HG02885 (cell line): ENCODE measurements at regions not wholly inside any gene's neighbourhood (a gene's known extent, or its start where the extent isn't known, plus 50 kb on each side); places are given as distances from the start of the nearest gene placed in this dataset.

Experiments used
- ATAC-seq: cut with Tn5 transposase; IDR thresholded peaks from one replicate; pipeline ENCODE4 v1.9.1; 2021; ENCODE audit warnings: mild to moderate bottlenecking; ENCODE audit not compliant: unreplicated experiment, poor library complexity

DNA sequence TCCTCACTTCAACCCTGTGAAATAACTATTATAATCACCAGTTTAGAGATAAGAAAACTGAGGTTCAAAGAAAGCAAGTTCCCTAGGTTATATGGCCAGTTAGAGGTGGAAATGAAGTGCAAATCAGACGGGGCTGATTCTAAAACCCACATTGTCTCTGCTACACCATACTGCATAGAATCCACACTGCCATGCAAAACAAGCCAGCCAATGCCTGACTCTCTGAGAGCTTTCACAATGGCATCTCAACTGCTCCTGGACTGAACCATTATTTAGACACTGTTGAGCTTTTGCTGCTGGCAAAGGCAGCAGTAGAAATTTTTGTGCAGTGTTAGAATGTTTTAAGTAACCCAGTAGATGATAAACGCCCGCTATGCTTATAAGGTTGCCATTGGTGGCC is 195.2 kb upstream of the CNR1 start:
- ATAC-seq = no peak

- no peak for ATAC-seq
Observed at GRCh38 chr6:88360203-88360797, 194.2 kb upstream of the CNR1 start.

DNA sequence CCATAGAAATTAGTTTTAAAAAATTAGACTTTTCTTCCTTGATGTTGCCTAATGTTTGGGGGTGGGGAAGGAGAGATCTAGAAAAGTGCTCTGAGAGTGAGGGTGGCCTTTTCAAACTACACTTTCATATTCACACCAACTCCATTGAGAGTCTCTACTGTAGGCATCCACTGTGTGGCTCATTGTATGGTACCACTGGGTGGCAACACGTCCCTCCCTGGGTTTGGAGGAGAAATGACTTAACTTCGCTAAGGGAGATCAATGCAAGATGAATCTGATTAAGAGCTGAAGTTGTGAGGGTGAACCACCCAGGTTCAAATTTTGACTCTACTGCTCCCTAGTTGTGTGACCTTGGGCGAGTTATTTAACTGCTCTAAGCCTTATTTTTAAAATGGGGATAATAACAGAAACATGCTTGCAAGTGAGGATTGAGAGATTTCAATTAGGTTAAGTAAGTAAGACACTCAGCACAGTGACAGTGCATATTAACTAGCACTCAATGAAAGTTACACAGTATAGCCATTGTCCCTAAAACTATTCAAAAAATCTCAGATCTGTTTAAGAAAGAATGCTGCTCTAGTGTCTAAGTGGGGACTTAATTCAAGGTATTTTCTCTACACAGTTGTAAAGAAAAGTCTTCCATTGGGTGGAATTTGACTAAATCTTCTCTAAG is 193.5 kb upstream of the CNR1 start:
- no peak for ATAC-seq

GRCh38 chr6:88358846-88359245 is 192.7 kb upstream of the CNR1 start:
- ATAC-seq = no peak

DNA sequence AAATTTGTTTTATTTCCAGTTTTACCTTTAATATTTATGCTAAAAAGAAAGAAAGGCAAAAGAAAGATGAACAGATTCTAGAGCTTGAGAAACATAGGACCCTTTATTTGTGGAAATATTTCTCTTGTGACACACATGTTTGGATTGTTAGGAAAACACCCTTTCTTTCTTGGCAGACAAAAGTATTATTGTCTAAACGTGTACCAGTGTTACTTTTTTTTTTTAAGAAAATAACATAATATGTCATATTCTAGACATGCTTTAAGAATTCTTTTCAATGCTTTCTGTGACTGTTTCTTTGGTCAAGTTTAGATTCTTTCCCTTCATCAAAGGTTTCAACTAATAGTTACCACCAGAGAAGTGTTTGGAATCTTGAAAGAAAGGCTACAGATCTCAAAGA is 183.4 kb upstream of the CNR1 start:
- ATAC-seq = no peak

DNA sequence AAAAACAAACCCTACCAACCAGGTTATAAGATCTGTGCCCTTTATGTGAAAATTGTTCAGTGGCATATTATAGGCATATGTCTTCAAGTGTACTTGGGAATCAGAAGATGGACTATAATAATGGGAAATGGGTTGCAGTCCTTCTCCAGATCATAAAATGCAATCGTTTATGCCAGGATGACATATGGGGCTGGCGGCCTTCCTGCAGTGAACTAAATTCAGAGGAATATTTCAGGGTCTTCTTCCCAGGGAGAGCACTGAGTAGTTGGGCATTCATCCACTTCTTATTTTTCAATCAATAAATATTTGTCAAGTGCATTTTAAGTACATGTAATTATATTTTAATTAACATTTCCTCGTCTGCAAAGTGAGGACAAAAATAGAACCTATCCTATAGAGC is 176.2 kb upstream of the CNR1 start:
- ATAC-seq = no peak

- ATAC-seq = no peak
Observed at GRCh38 chr6:88339761-88340160, 173.6 kb upstream of the CNR1 start.

DNA sequence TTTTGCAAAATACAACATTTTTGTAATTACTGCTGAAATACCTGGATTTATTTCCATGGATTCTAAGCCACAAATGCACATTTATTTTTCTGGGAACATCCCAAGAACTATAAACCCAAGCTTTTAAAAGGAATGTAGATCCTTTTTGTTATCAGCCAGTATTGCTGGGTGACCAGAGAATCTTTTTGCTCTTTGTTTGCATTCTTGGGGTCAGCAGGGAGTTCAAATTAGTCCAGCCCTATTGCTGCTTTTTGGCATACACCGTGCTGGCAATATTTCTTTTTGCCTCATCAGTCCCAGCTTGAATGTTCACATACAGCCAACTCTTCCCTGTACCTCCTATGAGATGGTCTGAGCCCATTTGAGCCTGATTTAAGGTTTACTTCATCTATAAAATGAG is 155.2 kb upstream of the CNR1 start:
- no peak for ATAC-seq

DNA sequence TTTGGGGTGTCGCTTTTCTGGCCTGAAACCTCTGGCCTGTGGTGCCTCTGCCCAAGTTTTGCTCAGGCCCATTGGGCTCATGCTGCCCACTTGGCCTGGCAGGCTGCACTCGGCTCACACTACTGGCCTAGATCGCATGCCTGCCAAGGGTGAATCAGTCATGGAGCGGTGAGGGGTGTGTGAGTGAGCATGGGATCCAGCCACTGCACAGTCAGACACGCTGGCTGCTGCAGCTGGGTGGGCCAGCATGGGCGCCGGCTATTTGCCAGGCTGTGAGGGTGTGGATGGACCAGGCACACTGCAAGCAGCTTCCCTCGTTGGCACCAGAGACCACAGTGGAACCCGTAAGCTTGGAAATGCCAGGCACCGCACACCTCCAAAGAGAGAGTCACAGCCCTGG is 145.4 kb upstream of the CNR1 start:
- ATAC-seq = no peak

- ATAC-seq = no peak
Observed at GRCh38 chr6:88304520-88304919, 138.4 kb upstream of the CNR1 start.

GRCh38 chr6:88302769-88303225 is 136.7 kb upstream of the CNR1 start:
- no peak for ATAC-seq

- ATAC-seq = no peak
Observed at GRCh38 chr6:88301888-88302768, 136.0 kb upstream of the CNR1 start.

DNA sequence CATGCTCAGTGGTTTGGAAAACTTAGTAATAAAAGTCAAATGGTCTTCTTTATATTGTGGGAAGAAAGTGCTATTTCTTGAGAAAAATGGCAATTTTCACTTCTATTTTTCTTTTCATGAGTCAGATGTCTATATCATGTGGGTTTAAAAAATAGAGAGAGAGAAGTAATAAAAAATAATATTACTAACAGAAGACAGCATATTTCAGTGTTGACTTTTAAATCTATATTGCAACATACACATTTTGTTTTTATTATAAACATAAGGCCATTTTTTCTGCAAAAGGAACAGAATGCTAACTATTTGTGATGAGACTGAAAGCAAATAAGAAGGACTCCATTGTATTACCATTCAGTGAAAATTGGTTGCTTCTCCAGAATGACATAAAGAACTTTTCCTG is 135.1 kb upstream of the CNR1 start:
- ATAC-seq = no peak

DNA sequence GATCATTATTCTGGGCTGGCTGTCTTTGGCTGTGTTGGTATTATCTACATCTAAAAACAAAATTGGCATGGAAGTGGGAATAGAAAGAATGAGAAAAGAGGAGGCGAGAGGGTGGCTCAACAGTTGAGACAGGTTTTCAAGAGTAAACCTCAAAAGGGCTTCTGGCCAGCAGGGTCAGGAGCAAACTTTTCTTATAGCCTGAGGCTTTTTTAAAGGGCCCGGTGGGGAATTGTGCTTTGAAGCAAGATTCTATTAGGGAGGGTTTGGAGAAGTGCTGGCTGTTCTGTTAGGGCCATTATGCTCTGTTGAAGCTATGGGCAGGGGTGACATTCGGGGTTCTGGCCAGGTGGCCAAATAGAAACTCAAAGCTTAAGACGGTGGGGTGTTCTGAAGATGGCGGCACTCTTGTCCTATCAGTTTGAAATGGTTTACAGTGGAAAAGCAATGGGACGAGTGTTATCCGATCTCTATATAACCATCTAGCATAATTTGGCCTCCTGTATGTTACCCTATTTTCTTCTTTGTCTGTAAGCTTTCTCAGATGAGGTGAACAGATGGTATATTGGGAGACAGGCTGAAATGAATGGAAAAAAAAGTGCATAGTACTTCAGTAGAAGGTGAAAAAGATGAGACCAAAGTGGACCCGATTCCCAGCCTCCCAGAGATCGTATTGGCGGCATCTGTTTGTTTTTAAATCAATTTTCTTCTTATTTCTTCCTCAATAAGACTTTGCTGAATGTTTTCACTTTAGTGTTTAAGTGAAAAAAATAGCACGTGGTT is 132.1 kb upstream of the CNR1 start:
- ATAC-seq = no peak

DNA sequence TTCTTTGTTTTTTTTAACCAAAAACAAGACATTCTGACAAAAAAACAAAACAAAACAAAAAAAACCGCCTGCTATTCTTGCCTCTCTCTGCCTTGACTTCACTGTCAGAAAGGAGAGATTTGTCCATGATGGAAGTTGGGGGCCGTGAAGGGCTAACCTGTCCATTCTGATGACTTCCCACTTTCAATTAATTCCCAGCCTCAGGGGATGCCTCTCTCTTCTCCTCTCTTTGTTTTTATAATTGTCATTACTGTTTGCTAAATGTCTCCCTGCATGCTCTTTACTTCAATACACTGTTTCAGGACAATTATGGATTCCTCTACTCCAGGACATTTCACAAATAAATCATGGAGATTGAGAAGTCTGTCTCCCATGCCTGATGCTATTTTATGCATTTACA is 130.5 kb upstream of the CNR1 start:
- ATAC-seq = no peak

DNA sequence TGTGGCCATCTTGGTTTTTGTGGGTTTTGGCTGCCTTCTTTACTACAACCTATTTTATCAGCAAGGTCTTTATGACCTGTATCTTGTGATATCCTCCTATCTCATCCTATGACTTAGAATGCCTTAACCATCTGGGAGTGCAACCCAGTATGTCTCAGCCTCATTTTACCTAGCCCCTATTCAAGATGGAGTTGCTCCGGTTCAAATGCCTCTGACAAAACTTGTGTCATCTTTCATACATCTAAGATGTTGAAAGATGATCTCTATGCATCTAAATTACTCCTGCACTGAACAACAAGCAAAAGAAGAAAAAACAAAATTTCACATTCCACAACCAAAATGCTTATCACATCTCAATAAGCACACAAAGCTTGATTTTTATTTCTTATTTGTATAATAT is 129.5 kb upstream of the CNR1 start:
- ATAC-seq = no peak

DNA sequence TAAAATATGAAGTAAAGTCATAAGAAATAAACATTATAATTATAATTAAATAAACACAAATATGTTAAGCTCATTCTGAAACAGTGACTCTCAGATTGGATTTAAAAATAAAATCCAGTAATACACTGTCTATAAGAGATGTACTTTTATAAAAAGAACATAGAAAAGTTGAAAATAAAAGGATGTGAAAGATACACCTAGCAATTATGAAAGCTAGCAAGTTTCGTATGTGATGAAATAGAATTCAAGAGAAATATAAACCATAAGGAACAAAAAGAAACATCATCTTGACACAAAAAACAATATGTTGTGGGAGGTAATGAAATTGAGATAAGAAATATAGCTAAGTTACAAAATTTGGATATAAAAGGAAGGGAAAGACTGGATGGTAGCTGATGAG is 128.6 kb upstream of the CNR1 start:
- ATAC-seq = peak; percentile 66

- no peak for ATAC-seq
Observed at GRCh38 chr6:88290411-88290810, 124.3 kb upstream of the CNR1 start.

GRCh38 chr6:88287696-88288095 is 121.5 kb upstream of the CNR1 start:
- no peak for ATAC-seq

- no peak for ATAC-seq
Observed at GRCh38 chr6:88276331-88276730, 110.2 kb upstream of the CNR1 start.

DNA sequence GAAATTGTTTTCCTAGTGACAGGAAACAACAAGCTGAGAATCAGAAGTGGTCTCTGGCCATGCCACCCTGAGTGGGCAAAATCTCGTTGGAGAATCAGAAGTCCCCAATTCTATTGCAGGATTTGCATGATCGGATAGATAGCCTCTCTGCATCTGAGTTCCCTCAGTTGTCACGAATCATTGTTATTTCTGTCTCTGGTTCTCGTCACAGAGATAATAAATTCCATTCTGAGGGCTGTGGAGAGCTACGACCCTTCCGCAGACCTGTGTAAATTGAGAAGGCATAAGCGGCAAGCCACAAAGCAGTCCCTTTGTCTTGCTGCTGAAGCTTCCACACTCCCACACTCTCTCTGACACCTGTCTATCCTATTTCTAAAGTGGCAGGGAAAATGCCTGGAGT is 102.4 kb upstream of the CNR1 start:
- ATAC-seq = no peak
